ENCODE measurements at regions not wholly inside any gene's neighbourhood (a gene's known extent, or its start where the extent isn't known, plus 50 kb on each side); places are given as distances from the start of the nearest gene placed in this dataset.

DNA sequence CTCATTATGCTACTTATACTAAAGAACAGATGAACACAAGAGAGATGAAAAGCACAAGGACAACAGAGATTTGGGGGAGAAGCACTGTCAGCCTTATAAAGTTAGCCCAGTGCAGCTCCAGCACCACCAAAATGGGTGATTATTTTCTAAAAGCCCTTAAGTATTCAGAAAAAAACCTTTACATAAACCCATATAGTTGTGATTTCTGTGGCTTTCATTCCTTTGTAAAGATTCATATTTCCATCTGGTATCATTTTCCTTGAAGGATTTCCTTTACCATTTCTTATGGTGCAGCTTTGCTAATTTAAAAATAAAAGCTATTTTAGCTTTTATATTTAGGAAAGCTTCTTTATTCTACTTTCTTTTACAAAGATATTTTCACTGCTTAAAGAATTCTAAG lies 311.0 kb downstream of the TMEM167A start:
- Histone ChIP-seq H3K18ac (ENCODE audit: extremely low read depth, low read length) (no peak overlapping the region), H2BK20ac (ENCODE audit: low read length) (no peak overlapping the region), H3K56ac (replicated peaks; ENCODE audit: insufficient read length, low read depth, low read length) (no peak overlapping the region), H3K27me3 (replicated peaks in 1 of 4; ENCODE audit: control insufficient read depth in 3 of 4, extremely low read depth in 1 of 4, insufficient read depth in 3 of 4, low read length in 3 of 4) (no peaks in the 10 kb centered on the region), H2AK5ac (ENCODE audit: low read depth, low read length) (no peak overlapping the region), H2BK120ac (replicated peaks; ENCODE audit: low read depth, low read length) (no peak overlapping the region), H2BK15ac (ENCODE audit: low read length) (no peak overlapping the region), H3K14ac (ENCODE audit: insufficient read length) (no peak overlapping the region), H4K5ac (ENCODE audit: insufficient read length, low read depth, low read length) (no peak overlapping the region), H3K23ac (ENCODE audit: insufficient read length) (no peak overlapping the region), H3K79me1 (ENCODE audit: low read depth, low read length) (no peaks in the 10 kb centered on the region), H3K9me3 (ENCODE audit: insufficient read depth in 2 of 2, low read depth in 1 of 2, low read length in 1 of 2) (peaks cover 5 to 10% of the 10 kb centered on the region in 2 experiments), H3K4me1 (replicated peaks in 1 of 4; ENCODE audit: control insufficient read depth in 3 of 4, insufficient read depth in 4 of 4, low read length in 3 of 4) (no peaks in the 10 kb centered on the region), H3K9ac (replicated peaks in 1 of 4; ENCODE audit: extremely low read depth in 1 of 4, low read depth in 3 of 4, low read length in 3 of 4) (no peak overlapping the region), H4K91ac (replicated peaks; ENCODE audit: insufficient read length, low read length) (no peak overlapping the region), H4K8ac (ENCODE audit: extremely low read depth, insufficient read depth, low read length) (no peak overlapping the region), H3K4me2 (ENCODE audit: insufficient read depth in 1 of 2, low read depth in 2 of 2, low read length in 2 of 2) (no peak overlapping the region), H2BK12ac (ENCODE audit: low read depth, low read length) (no peak overlapping the region), H3K79me2 (ENCODE audit: control insufficient read depth in 1 of 2, insufficient read depth in 2 of 2, low read length in 2 of 2) (no peaks in the 10 kb centered on the region), H3K4ac (replicated peaks; ENCODE audit: insufficient read length, low read depth, low read length) (no peak overlapping the region), H2AFZ (ENCODE audit: low read length) (no peak overlapping the region), H4K20me1 (replicated peaks in 1 of 2; ENCODE audit: control insufficient read depth in 1 of 2, insufficient read depth in 2 of 2, low read length in 2 of 2) (no peaks in the 10 kb centered on the region), H3K23me2 (ENCODE audit: low read depth, low read length) (no peaks in the 10 kb centered on the region), H3K4me3 (ENCODE audit: extremely low read depth in 1 of 4, insufficient read depth in 2 of 4, low read depth in 3 of 4, low read length in 4 of 4) (no peak overlapping the region), H3K36me3 (ENCODE audit: control insufficient read depth in 2 of 4, insufficient read depth in 4 of 4, low read length in 3 of 4) (no peaks in the 10 kb centered on the region), H2BK5ac (ENCODE audit: low read depth, low read length) (no peak overlapping the region), H3K27ac (ENCODE audit: low read depth, low read length) (no peak overlapping the region)
- TF ChIP-seq TBP (IDR thresholded peaks at IDR 0.05; ENCODE audit: low read depth, low read length): no peak
- no peak for TF ChIP-seq POLR2AphosphoS5 (IDR thresholded peaks at IDR 0.05; ENCODE audit: low read depth, low read length)
- no peak for TF ChIP-seq KDM1A (IDR thresholded peaks at IDR 0.05; ENCODE audit: borderline replicate concordance, low read length)
- TF ChIP-seq, protein P1, sequence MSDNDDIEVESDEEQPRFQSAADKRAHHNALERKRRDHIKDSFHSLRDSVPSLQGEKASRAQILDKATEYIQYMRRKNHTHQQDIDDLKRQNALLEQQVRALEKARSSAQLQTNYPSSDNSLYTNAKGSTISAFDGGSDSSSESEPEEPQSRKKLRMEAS (IDR thresholded peaks at IDR 0.05): no peak
- TF ChIP-seq CBX8 (IDR thresholded peaks at IDR 0.05; ENCODE audit: borderline replicate concordance, low read depth, low read length): no peak
- no peak for TF ChIP-seq RFX5 (IDR thresholded peaks at IDR 0.05; ENCODE audit: borderline replicate concordance, low read depth, low read length)
- TF ChIP-seq ASH2L (IDR thresholded peaks at IDR 0.05; ENCODE audit: low read length): no peak
- no peak for TF ChIP-seq RXRA (IDR thresholded peaks at IDR 0.05; ENCODE audit: insufficient read depth, low read depth, low read length)
- TF ChIP-seq ZNF274 (IDR thresholded peaks at IDR 0.05; ENCODE audit: borderline replicate concordance, extremely low read depth, low read length): no peak
- TF ChIP-seq EGR1 (IDR thresholded peaks at IDR 0.05; ENCODE audit: borderline replicate concordance, low read depth, low read length): no peak
- no peak for TF ChIP-seq SUZ12 (IDR thresholded peaks at IDR 0.05; ENCODE audit: low read length)
- no peak for TF ChIP-seq RBBP5 (IDR thresholded peaks at IDR 0.05; ENCODE audit: borderline replicate concordance, low read depth, low read length)
- no peak for TF ChIP-seq SIRT6 (IDR thresholded peaks at IDR 0.05; ENCODE audit: low read length)
- no peak for TF ChIP-seq E2F6 (IDR thresholded peaks at IDR 0.05)
- TF ChIP-seq SIN3A (conservative IDR thresholded peaks at IDR 0.05 in 1 of 2, IDR thresholded peaks at IDR 0.05 in 1 of 2; ENCODE audit: low read depth in 1 of 2, low read length in 2 of 2): no peak
- TF ChIP-seq BRCA1 (IDR thresholded peaks at IDR 0.05; ENCODE audit: low read depth, low read length): no peak
- FAIRE-seq: no peak
- ChIA-PET POLR2A (ENCODE audit: partially characterized antibody) (no interaction called here), CTCF (ENCODE audit: partially characterized antibody) (interaction anchor here (0.8 kb wide), 1 partner anchor 15 kb away, joined by 3 read pairs; no protein-coding TSS in a partner anchor)
- DNase-seq (ENCODE audit: low read depth in 1 of 2, low spot score in 2 of 2): no peak

All from H1 (cell line).